Stimulated activated CD8-positive, alpha-beta memory T cell treated with anti-CD3 and anti-CD28 coated beads, Interleukin-7, amount 100 ng/mL, for 4 hours (primary cell): ENCODE measurements at regions not wholly inside any gene's neighbourhood (a gene's known extent, or its start where the extent isn't known, plus 50 kb on each side); places are given as distances from the start of the nearest gene placed in this dataset.

ENCODE experiments used
- DNase-seq, 2 donors: peaks; one replicate each; pipeline ENCODE4 v3.0.0-alpha.2; 2020; ENCODE audit warnings: low read depth in 2 of 2

DNA sequence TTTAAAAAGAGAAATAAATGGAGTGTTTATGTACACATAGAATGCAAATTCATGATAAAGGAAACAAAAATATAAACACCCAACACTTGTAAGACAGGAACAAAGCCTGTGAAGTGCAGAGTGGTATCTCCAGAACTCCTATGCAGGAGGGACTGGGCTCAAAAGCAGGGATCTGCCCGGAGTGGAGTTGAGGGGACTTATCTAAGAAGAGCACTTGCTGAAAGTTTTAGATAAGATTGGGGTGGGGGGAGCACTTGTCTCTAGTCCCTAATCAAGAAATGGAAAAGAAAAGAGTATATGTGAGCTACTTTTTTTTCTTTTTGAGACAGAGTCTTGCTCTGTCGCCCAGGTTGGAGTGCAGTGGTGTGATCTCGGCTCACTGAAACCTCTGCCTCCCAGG, 840.4 kb downstream of the MAT2B start:
- DNase-seq = no peak

DNA sequence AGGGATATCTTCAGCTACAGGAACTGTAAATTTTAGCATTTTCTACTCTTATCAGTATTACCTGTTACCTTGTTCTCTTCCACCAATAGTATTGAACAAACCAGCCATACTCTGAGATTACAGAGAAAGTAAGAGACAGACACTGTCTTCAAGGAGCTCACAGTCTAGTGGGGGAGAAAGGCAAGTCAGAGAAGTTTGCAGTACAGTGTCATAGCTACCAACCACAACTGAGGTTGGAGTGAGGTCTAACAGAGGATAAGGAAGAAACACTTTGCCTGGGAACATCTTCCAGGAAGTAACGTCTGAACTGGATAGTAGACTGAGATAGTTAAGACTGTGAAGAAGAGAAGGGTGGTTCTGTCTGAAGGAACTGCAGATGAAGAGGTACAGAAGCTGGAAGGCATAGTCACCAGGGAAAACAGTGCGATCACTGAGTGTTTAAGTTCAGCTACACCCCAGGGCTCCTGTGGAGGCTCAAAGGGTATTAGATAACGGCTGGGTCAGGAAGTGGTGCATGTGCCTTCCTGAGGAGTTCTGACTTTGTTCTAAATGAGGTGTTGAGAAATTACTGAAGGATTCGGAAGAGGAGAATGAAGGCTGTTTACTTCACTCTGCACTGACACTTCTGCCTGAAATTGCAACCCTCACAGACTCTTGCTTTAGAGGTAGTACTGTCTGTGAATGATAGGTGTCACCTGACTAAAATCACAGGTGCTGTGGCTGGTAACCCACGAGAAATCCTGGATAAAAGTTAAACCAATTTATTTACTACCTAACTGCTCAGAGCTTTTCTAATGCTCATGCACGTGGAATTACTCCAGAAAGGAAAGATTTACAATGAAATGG, 841.6 kb downstream of the MAT2B start:
- no peak for DNase-seq

GRCh38 chr5:164350236-164350635, 844.8 kb downstream of the MAT2B start:
- DNase-seq = no peak

- no peak for DNase-seq
These were observed 845.9 kb downstream of the MAT2B start for GRCh38 chr5:164351245-164351834.

GRCh38 chr5:164352695-164353094, 847.3 kb downstream of the MAT2B start:
- DNase-seq = no peak

GRCh38 chr5:164353155-164353554, 847.7 kb downstream of the MAT2B start:
- DNase-seq = no peak

DNA sequence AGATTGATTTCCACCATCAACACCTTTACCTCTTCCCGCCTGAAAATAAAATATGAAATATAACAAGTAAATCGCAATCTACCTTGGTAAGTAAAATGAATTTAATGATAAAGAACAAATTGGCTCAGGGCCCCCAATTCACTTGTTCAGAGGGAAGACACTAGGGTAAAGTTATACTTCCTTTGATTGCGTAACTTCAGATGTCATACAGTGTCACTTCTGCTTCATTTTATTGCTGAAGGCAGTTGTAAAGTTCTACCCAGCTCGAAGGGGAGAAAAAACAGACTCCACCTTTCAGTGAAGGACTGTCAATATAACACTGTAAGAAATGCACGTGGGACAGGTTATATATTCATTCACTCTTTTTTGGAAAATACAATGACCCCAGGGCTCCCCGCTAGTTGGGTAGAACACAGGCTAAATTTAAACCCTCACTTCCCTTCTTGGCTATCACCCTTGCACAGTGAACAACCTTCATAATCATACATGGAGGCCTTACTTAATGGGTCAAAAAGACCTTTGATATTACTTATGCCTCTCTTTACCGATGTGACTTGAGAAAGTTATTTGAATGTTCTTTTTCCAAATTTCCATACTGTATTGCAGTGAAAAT, 848.8 kb downstream of the MAT2B start:
- no peak for DNase-seq

GRCh38 chr5:164355267-164355830, 849.9 kb downstream of the MAT2B start:
- no peak for DNase-seq

GRCh38 chr5:164356790-164357189, 851.4 kb downstream of the MAT2B start:
- DNase-seq = no peak

DNA sequence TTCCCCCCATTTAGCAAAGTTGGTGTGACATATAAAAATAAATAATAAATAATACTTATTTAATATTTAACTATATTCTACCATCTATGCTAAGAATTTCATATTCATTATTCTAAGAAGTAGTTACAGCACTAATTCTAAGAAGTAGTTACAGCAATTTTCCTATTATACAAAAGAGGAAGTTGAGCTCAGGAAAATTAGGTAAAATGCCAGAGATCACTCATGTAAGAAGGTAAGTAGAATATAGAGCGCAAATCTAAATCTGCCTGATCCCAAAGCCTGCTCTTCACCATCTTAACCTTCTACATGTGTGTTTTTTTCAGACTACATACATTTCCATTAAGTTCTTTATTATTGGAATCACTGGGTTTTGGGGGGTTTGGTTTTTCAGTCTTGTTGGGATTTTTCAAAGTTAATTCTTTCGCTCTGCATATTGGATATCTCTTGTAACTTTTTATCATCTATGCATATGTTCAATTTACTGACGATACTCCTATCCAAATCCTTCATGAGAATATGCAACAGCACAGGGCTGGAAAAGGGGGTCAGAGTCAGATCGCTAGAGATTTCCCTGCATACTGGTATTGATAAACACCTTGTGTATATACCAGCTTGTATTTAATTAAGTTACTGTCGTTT, 852.1 kb downstream of the MAT2B start:
- DNase-seq = no peak

DNA sequence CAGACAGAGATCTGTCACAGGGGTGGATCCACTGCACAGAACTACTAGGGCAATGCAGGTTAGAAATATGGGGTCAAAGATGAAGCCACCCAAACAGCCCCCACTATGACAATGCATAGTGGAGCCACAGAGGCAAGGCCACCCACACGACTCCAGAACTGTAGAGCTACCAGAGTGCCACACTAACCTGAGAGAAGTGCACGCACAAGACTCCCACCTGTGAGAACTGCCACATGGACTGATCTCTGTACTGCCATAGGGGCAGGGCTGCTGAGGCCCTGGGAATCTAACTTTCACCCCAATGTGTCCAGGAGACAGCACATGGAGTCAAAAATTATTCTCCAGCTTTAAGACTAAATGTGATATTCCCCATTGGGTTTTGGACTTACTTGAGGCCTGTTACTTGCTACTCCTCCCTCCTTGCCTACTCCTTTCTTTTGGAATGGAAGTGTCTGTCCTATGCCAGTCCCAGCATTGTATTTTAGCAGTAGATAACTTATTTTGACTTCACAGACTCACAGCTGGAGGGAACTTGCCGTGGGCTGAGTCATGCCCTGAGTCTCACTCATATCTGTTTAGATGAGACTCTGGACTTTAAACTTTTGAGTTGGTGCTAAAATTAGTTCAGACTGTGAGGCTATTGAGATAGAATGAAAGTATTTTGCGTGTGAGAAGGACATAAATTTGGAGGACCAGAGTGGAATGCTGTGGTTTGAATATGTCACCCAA, 853.3 kb downstream of the MAT2B start:
- no peak for DNase-seq

- no peak for DNase-seq
These were observed 854.1 kb downstream of the MAT2B start for GRCh38 chr5:164359260-164360255.

DNA sequence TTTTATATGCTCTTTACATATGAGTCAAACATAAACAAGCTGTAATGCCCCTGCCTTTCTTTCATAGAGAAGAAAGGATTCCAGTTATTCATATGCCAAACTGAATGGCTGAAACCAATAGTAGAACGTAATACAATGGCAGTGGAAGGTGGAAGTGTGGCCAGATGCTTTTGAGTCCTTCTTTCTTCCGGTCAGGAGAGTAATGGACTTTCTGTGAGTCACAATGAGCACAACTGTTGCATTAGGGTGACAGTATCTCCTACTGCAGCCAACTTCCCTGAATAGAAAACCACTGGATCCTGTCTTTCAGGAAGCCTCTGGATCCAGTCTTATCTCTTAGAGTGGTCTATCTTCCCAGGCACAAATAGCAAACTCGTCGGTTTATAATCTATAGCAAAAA, 855.2 kb downstream of the MAT2B start:
- DNase-seq = no peak

DNA sequence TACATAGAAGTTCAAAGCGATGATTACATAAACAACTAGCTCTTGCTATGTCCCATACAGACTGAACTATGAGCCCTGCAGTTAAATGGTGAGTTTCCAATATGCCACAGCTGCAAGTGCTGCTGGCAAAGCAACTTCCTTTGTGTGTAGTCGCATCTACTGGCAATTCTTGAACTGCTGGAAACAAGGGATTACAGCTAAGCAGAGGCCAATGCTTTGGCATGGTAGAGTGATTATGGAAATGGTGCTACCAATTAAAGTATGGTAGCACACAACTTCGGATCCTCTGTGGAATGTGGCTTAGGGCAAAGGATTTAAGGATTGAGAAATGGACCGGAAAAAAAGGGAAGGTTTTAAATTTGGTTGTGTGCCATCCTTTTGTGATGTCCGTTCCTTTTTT, 856.6 kb downstream of the MAT2B start:
- no peak for DNase-seq

DNA sequence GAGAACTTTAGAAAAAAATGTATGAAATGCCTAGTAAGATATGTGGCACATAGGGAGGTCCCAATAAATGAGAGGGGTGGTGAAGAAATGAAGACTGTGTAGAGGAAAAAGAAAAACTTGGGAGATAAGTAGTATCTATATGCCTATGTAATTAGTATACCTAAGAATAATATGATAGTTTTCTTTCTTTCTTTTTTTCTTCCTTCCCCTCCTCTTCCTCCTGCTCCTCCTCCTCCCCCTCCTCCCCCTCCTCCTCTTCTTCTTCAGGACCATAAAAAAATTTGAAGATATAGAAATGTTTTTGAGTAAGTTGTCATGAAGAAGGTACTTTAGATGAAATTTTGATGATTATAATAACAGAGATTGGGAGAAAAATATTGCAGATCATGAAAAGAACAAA, 857.4 kb downstream of the MAT2B start:
- DNase-seq = no peak

GRCh38 chr5:164364237-164365208, 859.1 kb downstream of the MAT2B start:
- DNase-seq = no peak

- no peak for DNase-seq
These were observed 865.4 kb downstream of the MAT2B start for GRCh38 chr5:164370841-164371240.

- no peak for DNase-seq
These were observed 867.5 kb downstream of the MAT2B start for GRCh38 chr5:164372892-164373291.

- no peak for DNase-seq
These were observed 868.5 kb downstream of the MAT2B start for GRCh38 chr5:164373876-164374275.
